ENCODE measurements at regions not wholly inside any gene's neighbourhood (a gene's known extent, or its start where the extent isn't known, plus 50 kb on each side); places are given as distances from the start of the nearest gene placed in this dataset.

GRCh38 chr21:20527731-20528460 is 470.3 kb upstream of the NCAM2 start:
- ATAC-seq (no peak), DNase-seq (peak in 2 of 4 donors; percentile 45 to 66)
- H3K36me3 ChIP-seq, result no peaks in the 10 kb centered on the region
- no peaks in the 10 kb centered on the region for H3K27me3 ChIP-seq
- H3K27ac ChIP-seq, result no peak overlapping the region
- intact Hi-C loops (cut with DNase I), result no loop called here
- no peak for TF ChIP-seq CTCF (IDR thresholded peaks at IDR 0.05)
- no peak overlapping the region for H3K4me3 ChIP-seq
- peaks cover 0 to 3% of the 10 kb centered on the region in 2 donors for H3K9me3 ChIP-seq
- no peaks in the 10 kb centered on the region for H3K4me1 ChIP-seq

GRCh38 chr21:20537130-20537529 is 461.1 kb upstream of the NCAM2 start:
- Histone ChIP-seq H3K27ac (no peak overlapping the region), H3K27me3 (no peaks in the 10 kb centered on the region), H3K9me3 (no peaks in the 10 kb centered on the region), H3K4me1 (no peaks in the 10 kb centered on the region), H3K4me3 (no peak overlapping the region), H3K36me3 (no peaks in the 10 kb centered on the region)
- no peak for TF ChIP-seq CTCF (IDR thresholded peaks at IDR 0.05)
- DNase-seq, result peak in 1 of 4 donors; percentile 13
- no peak for ATAC-seq
- intact Hi-C loops (cut with DNase I), result no loop called here

- no peak for ATAC-seq
- no peak for TF ChIP-seq CTCF (IDR thresholded peaks at IDR 0.05)
- no peaks in the 10 kb centered on the region for H3K9me3 ChIP-seq
- H3K27me3 ChIP-seq, result no peaks in the 10 kb centered on the region
- H3K36me3 ChIP-seq, result no peaks in the 10 kb centered on the region
- peak in 1 of 4 donors; percentile 36 for DNase-seq
- no peaks in the 10 kb centered on the region for H3K4me1 ChIP-seq
- no peak overlapping the region for H3K27ac ChIP-seq
- intact Hi-C loops (cut with DNase I), result no loop called here
- no peak overlapping the region for H3K4me3 ChIP-seq
These were observed 460.1 kb upstream of the NCAM2 start for GRCh38 chr21:20538039-20538658.

- Histone ChIP-seq H3K36me3 (no peaks in the 10 kb centered on the region), H3K9me3 (no peaks in the 10 kb centered on the region), H3K4me1 (no peaks in the 10 kb centered on the region), H3K4me3 (no peak overlapping the region), H3K27ac (no peak overlapping the region), H3K27me3 (no peaks in the 10 kb centered on the region)
- TF ChIP-seq CTCF (IDR thresholded peaks at IDR 0.05), result no peak
- ATAC-seq (no peak), DNase-seq (no peak)
- intact Hi-C loops (cut with DNase I), result no loop called here
These were observed 452.8 kb upstream of the NCAM2 start for GRCh38 chr21:20545454-20545853.

GRCh38 chr21:20551939-20552338 is 446.3 kb upstream of the NCAM2 start:
- no peak for ATAC-seq
- no peaks in the 10 kb centered on the region for H3K27me3 ChIP-seq
- no peaks in the 10 kb centered on the region for H3K9me3 ChIP-seq
- intact Hi-C loops (cut with DNase I), result no loop called here
- H3K36me3 ChIP-seq, result no peaks in the 10 kb centered on the region
- DNase-seq, result no peak
- no peak overlapping the region for H3K4me3 ChIP-seq
- TF ChIP-seq CTCF (IDR thresholded peaks at IDR 0.05), result no peak
- H3K4me1 ChIP-seq, result no peaks in the 10 kb centered on the region
- no peak overlapping the region for H3K27ac ChIP-seq

All from left lung (tissue), 4 donors.